ENCODE measurements at regions not wholly inside any gene's neighbourhood (a gene's known extent, or its start where the extent isn't known, plus 50 kb on each side); places are given as distances from the start of the nearest gene placed in this dataset.

- Histone ChIP-seq H3F3A (ENCODE audit: insufficient read depth, low read length, poor library complexity, severe bottlenecking) (no peaks in the 10 kb centered on the region), H3K4me3 (ENCODE audit: low read length) (no peak overlapping the region), H3K27me3 (ENCODE audit: insufficient read depth, low read depth, low read length) (no peaks in the 10 kb centered on the region), H3K27ac (ENCODE audit: low read length) (no peak overlapping the region), H3K4me2 (ENCODE audit: low read length) (no peak overlapping the region), H3K9ac (ENCODE audit: low read length) (no peak overlapping the region), H3K79me2 (replicated peaks; ENCODE audit: insufficient read depth, low read length) (no peaks in the 10 kb centered on the region), H2AFZ (ENCODE audit: low read depth, low read length) (no peak overlapping the region), H3K36me3 (ENCODE audit: insufficient read depth, low read length) (no peaks in the 10 kb centered on the region), H4K20me1 (ENCODE audit: insufficient read depth) (no peaks in the 10 kb centered on the region), H3K9me3 (ENCODE audit: low read length) (no peaks in the 10 kb centered on the region), H3K9me2 (ENCODE audit: insufficient read depth, low read length) (no peaks in the 10 kb centered on the region)
- no peak for TF ChIP-seq EZH2 (IDR thresholded peaks at IDR 0.05; ENCODE audit: borderline replicate concordance, insufficient read depth, low read length, poor library complexity, severe bottlenecking)
- TF ChIP-seq MXI1 (conservative IDR thresholded peaks at IDR 0.05; ENCODE audit: poor library complexity, severe bottlenecking): no peak
- TF ChIP-seq TAF1 (IDR thresholded peaks at IDR 0.05; ENCODE audit: low read depth): no peak
- TF ChIP-seq CTCF (IDR thresholded peaks at IDR 0.05; ENCODE audit: poor library complexity, severe bottlenecking): no peak
- TF ChIP-seq EP300 (conservative IDR thresholded peaks at IDR 0.05; ENCODE audit: poor library complexity, severe bottlenecking): no peak
- no peak for TF ChIP-seq RAD21 (conservative IDR thresholded peaks at IDR 0.05)
- no peak for TF ChIP-seq REST (IDR thresholded peaks at IDR 0.05; ENCODE audit: borderline replicate concordance)
- no peak for TF ChIP-seq SMC3 (conservative IDR thresholded peaks at IDR 0.05; ENCODE audit: poor library complexity)
- no peak for TF ChIP-seq POLR2AphosphoS5 (IDR thresholded peaks at IDR 0.05)
Measured at GRCh38 chr10:108445746-108446145, 1281.2 kb upstream of the SORCS1 start.

- no peaks in the 10 kb centered on the region for H4K20me1 ChIP-seq (ENCODE audit: insufficient read depth)
- H3K27me3 ChIP-seq (ENCODE audit: insufficient read depth, low read depth, low read length): no peaks in the 10 kb centered on the region
- H3K79me2 ChIP-seq (replicated peaks; ENCODE audit: insufficient read depth, low read length): no peaks in the 10 kb centered on the region
- no peaks in the 10 kb centered on the region for H3K36me3 ChIP-seq (ENCODE audit: insufficient read depth, low read length)
- no peak overlapping the region for H3K4me3 ChIP-seq (ENCODE audit: low read length)
- no peak overlapping the region for H2AFZ ChIP-seq (ENCODE audit: low read depth, low read length)
- H3K4me2 ChIP-seq (ENCODE audit: low read length): no peak overlapping the region
- no peaks in the 10 kb centered on the region for H3F3A ChIP-seq (ENCODE audit: insufficient read depth, low read length, poor library complexity, severe bottlenecking)
- no peak overlapping the region for H3K9ac ChIP-seq (ENCODE audit: low read length)
- no peak overlapping the region for H3K27ac ChIP-seq (ENCODE audit: low read length)
- no peaks in the 10 kb centered on the region for H3K9me2 ChIP-seq (ENCODE audit: insufficient read depth, low read length)
- H3K9me3 ChIP-seq (ENCODE audit: low read length): no peaks in the 10 kb centered on the region
- no peak for TF ChIP-seq RAD21 (conservative IDR thresholded peaks at IDR 0.05)
- TF ChIP-seq MXI1 (conservative IDR thresholded peaks at IDR 0.05; ENCODE audit: poor library complexity, severe bottlenecking): no peak
- no peak for TF ChIP-seq CTCF (IDR thresholded peaks at IDR 0.05; ENCODE audit: poor library complexity, severe bottlenecking)
- TF ChIP-seq POLR2AphosphoS5 (IDR thresholded peaks at IDR 0.05): no peak
- no peak for TF ChIP-seq SMC3 (conservative IDR thresholded peaks at IDR 0.05; ENCODE audit: poor library complexity)
- TF ChIP-seq REST (IDR thresholded peaks at IDR 0.05; ENCODE audit: borderline replicate concordance): no peak
Measured at GRCh38 chr10:108443636-108444035, 1279.1 kb upstream of the SORCS1 start.
